GM12878 (cell line): ENCODE measurements at regions not wholly inside any gene's neighbourhood (a gene's known extent, or its start where the extent isn't known, plus 50 kb on each side); places are given as distances from the start of the nearest gene placed in this dataset.

Experiments used
- BMI1 ChIP-seq: fragments of 450-650 bp; IDR thresholded peaks from 2 replicates; pipeline ENCODE4 v1.6.1; 2016; ENCODE audit warnings: mild to moderate bottlenecking, moderate library complexity, borderline replicate concordance
- CBX5 ChIP-seq: sonication (generic); IDR thresholded peaks from 2 replicates; pipeline ENCODE4 v1.6.1; 2016; ENCODE audit warnings: low read depth, moderate library complexity, mild to moderate bottlenecking, inconsistent platforms
- CHD4 ChIP-seq: fragments of 200-600 bp; sonication (generic); IDR thresholded peaks from 2 replicates; pipeline ENCODE4 v1.6.1; 2016; ENCODE audit warnings: mild to moderate bottlenecking
- DPF2 ChIP-seq: fragments of 450-650 bp; IDR thresholded peaks from 2 replicates; pipeline ENCODE4 v1.6.1; 2017; ENCODE audit warnings: mild to moderate bottlenecking
- ESRRA ChIP-seq: IDR thresholded peaks from 2 replicates; pipeline ENCODE4 v1.6.1; 2012; ENCODE audit warnings: mild to moderate bottlenecking, low read length, improper control_type of control experiment
- FOXM1 ChIP-seq: IDR thresholded peaks from 2 replicates; pipeline ENCODE4 v1.6.1; 2012; ENCODE audit warnings: low read depth, mild to moderate bottlenecking, inconsistent platforms, low read length, moderate library complexity
- GABPA ChIP-seq: IDR thresholded peaks from 2 replicates; pipeline ENCODE4 v1.6.1; 2014; ENCODE audit warnings: antibody characterized with exemption, low read depth, mild to moderate bottlenecking, inconsistent platforms
- LARP7 ChIP-seq: fragments of 450-650 bp; IDR thresholded peaks from 2 replicates; pipeline ENCODE4 v1.6.1; 2017; ENCODE audit warnings: mild to moderate bottlenecking
- MEF2B ChIP-seq: fragments of 450-650 bp; IDR thresholded peaks from 2 replicates; pipeline ENCODE4 v1.6.1; 2018; ENCODE audit warnings: mild to moderate bottlenecking, moderate library complexity; ENCODE audit not compliant: partially characterized antibody, poor library complexity, severe bottlenecking
- PAX8 ChIP-seq: fragments of 450-650 bp; IDR thresholded peaks from 2 replicates; pipeline ENCODE4 v1.6.1; 2017; ENCODE audit warnings: mild to moderate bottlenecking, moderate library complexity
- RAD51 ChIP-seq: fragments of 450-650 bp; IDR thresholded peaks from 2 replicates; pipeline ENCODE4 v1.6.1; 2016; ENCODE audit warnings: moderate library complexity, mild to moderate bottlenecking, inconsistent platforms
- RB1 ChIP-seq: fragments of 450-650 bp; formaldehyde crosslinking; IDR thresholded peaks from 2 replicates; pipeline ENCODE4 v1.6.1; 2017; ENCODE audit warnings: mild to moderate bottlenecking, borderline replicate concordance
- SMAD5 ChIP-seq: IDR thresholded peaks from 2 replicates; pipeline ENCODE4 v1.6.1; 2016; ENCODE audit warnings: antibody characterized with exemption, low read depth
- SMC3 ChIP-seq: IDR thresholded peaks from 2 replicates; pipeline ENCODE4 v1.6.1; 2011; ENCODE audit warnings: low read length, improper control_type of control experiment, borderline replicate concordance
- ZNF207 ChIP-seq: fragments of 450-650 bp; IDR thresholded peaks from 2 replicates; pipeline ENCODE4 v1.6.1; 2014; ENCODE audit warnings: antibody characterized with exemption, mild to moderate bottlenecking, borderline replicate concordance
- ZNF592 ChIP-seq: fragments of 450-650 bp; IDR thresholded peaks from 2 replicates; pipeline ENCODE4 v1.6.1; 2017; ENCODE audit warnings: mild to moderate bottlenecking, moderate library complexity
- TF ChIP-seq, protein P1 (sequence below): fragments of 450-650 bp; IDR thresholded peaks from 2 replicates; pipeline ENCODE4 v1.6.1; 2018; ENCODE audit warnings: mild to moderate bottlenecking, low read depth, moderate library complexity; ENCODE audit not compliant: partially characterized antibody
- TF ChIP-seq, protein P2 (sequence below): IDR thresholded peaks from 2 replicates; pipeline ENCODE4 v1.6.1; 2012; ENCODE audit warnings: low read length, inconsistent platforms
- TF ChIP-seq, protein P3 (sequence below): fragments of 450-650 bp; IDR thresholded peaks from 2 replicates; pipeline ENCODE4 v1.6.1; 2017; ENCODE audit warnings: borderline replicate concordance
- TF ChIP-seq, protein P4 (sequence below): IDR thresholded peaks from 2 replicates; pipeline ENCODE4 v1.6.1; 2011; ENCODE audit warnings: borderline replicate concordance, low read depth, mild to moderate bottlenecking, moderate library complexity, mixed read lengths, low read length; ENCODE audit not compliant: insufficient read depth; ENCODE audit errors: extremely low read length

GRCh38 chr1:9181176-9181906 is 52.4 kb upstream of the GPR157 start (continued):
- no peak; the same call in 1 of the 2 replicates for TF ChIP-seq FOXM1
- TF ChIP-seq SMC3, result peak; percentile 52
- TF ChIP-seq, protein P1, sequence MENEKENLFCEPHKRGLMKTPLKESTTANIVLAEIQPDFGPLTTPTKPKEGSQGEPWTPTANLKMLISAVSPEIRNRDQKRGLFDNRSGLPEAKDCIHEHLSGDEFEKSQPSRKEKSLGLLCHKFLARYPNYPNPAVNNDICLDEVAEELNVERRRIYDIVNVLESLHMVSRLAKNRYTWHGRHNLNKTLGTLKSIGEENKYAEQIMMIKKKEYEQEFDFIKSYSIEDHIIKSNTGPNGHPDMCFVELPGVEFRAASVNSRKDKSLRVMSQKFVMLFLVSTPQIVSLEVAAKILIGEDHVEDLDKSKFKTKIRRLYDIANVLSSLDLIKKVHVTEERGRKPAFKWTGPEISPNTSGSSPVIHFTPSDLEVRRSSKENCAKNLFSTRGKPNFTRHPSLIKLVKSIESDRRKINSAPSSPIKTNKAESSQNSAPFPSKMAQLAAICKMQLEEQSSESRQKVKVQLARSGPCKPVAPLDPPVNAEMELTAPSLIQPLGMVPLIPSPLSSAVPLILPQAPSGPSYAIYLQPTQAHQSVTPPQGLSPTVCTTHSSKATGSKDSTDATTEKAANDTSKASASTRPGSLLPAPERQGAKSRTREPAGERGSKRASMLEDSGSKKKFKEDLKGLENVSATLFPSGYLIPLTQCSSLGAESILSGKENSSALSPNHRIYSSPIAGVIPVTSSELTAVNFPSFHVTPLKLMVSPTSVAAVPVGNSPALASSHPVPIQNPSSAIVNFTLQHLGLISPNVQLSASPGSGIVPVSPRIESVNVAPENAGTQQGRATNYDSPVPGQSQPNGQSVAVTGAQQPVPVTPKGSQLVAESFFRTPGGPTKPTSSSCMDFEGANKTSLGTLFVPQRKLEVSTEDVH, result no peak
- no peak for TF ChIP-seq PAX8
- 0 out of 2 replicates have a peak, but pooled peaks have one; percentile 49 for TF ChIP-seq RB1
- no peak for TF ChIP-seq ESRRA
- TF ChIP-seq BMI1, result no peak
- TF ChIP-seq LARP7, result peak; percentile 66; the same call in 1 of the 2 replicates
- TF ChIP-seq, protein P2, sequence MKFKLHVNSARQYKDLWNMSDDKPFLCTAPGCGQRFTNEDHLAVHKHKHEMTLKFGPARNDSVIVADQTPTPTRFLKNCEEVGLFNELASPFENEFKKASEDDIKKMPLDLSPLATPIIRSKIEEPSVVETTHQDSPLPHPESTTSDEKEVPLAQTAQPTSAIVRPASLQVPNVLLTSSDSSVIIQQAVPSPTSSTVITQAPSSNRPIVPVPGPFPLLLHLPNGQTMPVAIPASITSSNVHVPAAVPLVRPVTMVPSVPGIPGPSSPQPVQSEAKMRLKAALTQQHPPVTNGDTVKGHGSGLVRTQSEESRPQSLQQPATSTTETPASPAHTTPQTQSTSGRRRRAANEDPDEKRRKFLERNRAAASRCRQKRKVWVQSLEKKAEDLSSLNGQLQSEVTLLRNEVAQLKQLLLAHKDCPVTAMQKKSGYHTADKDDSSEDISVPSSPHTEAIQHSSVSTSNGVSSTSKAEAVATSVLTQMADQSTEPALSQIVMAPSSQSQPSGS, result no peak
- TF ChIP-seq SMAD5, result no peak
- no peak for TF ChIP-seq CBX5
- TF ChIP-seq CHD4, result no peak
- TF ChIP-seq ZNF207, result 0 out of 2 replicates have a peak, but pooled peaks have one; percentile 48
- TF ChIP-seq, protein P3, sequence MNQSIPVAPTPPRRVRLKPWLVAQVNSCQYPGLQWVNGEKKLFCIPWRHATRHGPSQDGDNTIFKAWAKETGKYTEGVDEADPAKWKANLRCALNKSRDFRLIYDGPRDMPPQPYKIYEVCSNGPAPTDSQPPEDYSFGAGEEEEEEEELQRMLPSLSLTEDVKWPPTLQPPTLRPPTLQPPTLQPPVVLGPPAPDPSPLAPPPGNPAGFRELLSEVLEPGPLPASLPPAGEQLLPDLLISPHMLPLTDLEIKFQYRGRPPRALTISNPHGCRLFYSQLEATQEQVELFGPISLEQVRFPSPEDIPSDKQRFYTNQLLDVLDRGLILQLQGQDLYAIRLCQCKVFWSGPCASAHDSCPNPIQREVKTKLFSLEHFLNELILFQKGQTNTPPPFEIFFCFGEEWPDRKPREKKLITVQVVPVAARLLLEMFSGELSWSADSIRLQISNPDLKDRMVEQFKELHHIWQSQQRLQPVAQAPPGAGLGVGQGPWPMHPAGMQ, result no peak
- TF ChIP-seq GABPA, result no peak
- TF ChIP-seq ZNF592, result 0 out of 2 replicates have a peak, but pooled peaks have one; percentile 24
- TF ChIP-seq DPF2, result 0 out of 2 replicates have a peak, but pooled peaks have one; percentile 35
- TF ChIP-seq MEF2B, result peak; percentile 51
- TF ChIP-seq, protein P4, sequence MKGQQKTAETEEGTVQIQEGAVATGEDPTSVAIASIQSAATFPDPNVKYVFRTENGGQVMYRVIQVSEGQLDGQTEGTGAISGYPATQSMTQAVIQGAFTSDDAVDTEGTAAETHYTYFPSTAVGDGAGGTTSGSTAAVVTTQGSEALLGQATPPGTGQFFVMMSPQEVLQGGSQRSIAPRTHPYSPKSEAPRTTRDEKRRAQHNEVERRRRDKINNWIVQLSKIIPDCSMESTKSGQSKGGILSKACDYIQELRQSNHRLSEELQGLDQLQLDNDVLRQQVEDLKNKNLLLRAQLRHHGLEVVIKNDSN, result no peak
- no peak for TF ChIP-seq RAD51
